ENCODE measurements at regions not wholly inside any gene's neighbourhood (a gene's known extent, or its start where the extent isn't known, plus 50 kb on each side); places are given as distances from the start of the nearest gene placed in this dataset.

DNA sequence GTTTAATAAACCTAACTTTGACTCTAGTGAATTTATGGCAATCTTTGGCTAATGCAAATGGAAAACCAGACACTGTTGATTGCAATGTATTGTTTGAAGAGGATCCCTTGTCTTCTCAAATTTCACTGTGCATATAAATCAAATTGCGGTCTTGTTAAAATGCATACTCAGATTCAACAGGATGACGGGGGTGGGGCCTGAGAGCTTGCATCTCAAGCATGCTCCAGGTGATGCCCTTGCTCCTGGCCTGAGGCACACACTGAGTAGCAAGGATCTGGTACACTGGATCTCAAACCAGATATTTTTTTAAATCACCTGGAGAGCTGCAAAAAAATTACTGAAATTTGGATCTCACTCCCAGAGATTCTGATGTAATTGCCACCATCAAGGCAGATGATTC lies 463.7 kb downstream of the DNAH5 start:
- DNase-seq (ENCODE audit: low spot score), result no peak
- no peaks in the 10 kb centered on the region for H3K9me3 ChIP-seq
- no peaks in the 10 kb centered on the region for H3K27me3 ChIP-seq
- no peaks in the 10 kb centered on the region for H3K4me1 ChIP-seq
- no peak overlapping the region for H3K4me3 ChIP-seq
- TF ChIP-seq, protein P1, sequence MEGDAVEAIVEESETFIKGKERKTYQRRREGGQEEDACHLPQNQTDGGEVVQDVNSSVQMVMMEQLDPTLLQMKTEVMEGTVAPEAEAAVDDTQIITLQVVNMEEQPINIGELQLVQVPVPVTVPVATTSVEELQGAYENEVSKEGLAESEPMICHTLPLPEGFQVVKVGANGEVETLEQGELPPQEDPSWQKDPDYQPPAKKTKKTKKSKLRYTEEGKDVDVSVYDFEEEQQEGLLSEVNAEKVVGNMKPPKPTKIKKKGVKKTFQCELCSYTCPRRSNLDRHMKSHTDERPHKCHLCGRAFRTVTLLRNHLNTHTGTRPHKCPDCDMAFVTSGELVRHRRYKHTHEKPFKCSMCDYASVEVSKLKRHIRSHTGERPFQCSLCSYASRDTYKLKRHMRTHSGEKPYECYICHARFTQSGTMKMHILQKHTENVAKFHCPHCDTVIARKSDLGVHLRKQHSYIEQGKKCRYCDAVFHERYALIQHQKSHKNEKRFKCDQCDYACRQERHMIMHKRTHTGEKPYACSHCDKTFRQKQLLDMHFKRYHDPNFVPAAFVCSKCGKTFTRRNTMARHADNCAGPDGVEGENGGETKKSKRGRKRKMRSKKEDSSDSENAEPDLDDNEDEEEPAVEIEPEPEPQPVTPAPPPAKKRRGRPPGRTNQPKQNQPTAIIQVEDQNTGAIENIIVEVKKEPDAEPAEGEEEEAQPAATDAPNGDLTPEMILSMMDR (IDR thresholded peaks at IDR 0.05), result no peak
- H3K27ac ChIP-seq, result no peak overlapping the region
- H3K36me3 ChIP-seq, result no peaks in the 10 kb centered on the region

DNA sequence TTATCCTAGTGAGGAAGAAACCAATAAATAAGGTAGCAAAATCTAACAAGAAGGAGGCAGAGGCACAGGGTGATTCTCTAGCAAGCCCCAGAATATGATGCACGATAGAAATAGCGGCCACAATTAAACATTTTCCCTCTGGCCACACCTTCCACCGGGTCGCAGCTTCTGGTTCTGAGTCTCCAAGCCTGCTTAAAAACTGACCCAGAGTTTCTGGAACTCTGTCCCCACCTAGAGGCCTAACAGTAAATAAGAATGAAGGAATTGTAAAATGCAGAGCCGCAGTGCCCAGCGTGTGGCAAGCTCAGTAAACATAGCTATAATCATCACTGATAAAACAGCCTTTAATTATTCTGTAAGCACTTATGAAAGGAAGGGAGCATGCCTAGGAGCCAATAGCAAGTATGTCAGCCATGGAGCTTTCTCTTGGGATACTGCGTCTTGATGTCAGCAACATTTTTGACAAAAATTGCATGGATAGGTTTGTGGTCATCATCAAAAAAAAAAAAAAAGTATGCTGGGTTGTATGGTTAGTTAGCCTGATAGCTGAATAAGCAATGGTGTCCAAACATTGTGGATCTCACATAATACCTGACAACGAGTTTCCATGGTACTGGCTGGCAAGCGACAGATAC lies 465.5 kb downstream of the DNAH5 start:
- no peaks in the 10 kb centered on the region for H3K36me3 ChIP-seq
- H3K4me3 ChIP-seq, result no peak overlapping the region
- no peak for DNase-seq (ENCODE audit: low spot score)

DNA sequence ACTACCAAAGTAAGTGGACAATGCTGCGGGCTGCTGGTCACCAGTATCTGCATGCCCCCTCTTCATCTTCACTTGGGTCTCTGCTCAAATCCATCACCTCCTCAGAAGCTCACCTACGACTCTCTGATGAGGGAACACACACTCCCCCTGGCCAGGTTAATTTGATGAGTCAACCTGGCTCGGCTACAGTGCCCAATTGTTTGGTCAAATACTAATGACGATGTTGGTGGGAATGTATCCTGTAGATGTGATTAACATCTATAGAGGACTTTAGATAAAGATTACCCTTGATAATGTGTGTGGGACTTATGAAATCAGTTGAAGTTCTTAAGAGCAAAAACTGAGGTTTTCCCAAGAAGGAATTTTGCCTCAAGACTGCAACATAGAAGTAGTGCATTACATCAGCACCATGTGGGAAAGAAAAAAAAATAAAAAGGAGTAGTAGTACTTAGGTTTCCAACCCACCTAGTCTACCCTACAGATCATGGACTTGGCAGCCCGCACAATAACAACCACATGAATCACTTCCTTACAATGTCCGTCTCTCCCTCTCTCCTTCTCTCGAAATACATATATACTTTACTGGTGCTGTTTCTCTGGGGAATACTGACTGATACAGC lies 467.3 kb downstream of the DNAH5 start:
- Histone ChIP-seq H3K36me3 (no peaks in the 10 kb centered on the region), H3K4me1 (no peaks in the 10 kb centered on the region), H3K4me3 (no peak overlapping the region), H3K27me3 (no peaks in the 10 kb centered on the region), H3K27ac (no peak overlapping the region), H3K9me3 (no peaks in the 10 kb centered on the region)
- TF ChIP-seq, protein P1 (IDR thresholded peaks at IDR 0.05), result no peak
- DNase-seq (ENCODE audit: low spot score), result no peak

More for the DNA sequence above, 465.5 kb downstream of the DNAH5 start:
- no peak overlapping the region for H3K27ac ChIP-seq
- TF ChIP-seq, protein P1 (IDR thresholded peaks at IDR 0.05), result peak in 1 of 2 donors; percentile 51
- no peaks in the 10 kb centered on the region for H3K27me3 ChIP-seq
- H3K9me3 ChIP-seq, result no peaks in the 10 kb centered on the region
- H3K4me1 ChIP-seq, result no peaks in the 10 kb centered on the region

DNA sequence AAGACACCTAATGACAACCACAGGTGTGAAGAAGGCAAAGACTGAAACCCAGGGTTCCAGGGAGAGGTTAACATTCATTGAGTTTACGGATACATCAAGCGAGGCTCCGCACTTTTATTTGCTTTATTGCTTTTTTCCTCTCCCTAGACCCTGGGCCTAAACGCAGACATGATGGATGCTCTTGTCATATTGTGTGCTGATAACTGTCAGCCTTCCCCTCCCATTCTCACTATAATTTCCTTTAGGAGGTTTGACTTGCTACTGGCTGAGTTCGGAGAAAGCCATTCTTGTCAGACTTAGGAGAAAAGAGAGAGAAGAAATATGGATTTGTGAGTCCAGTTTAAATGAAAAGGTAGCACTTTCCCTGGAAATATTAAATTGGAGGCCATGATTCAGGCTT lies 471.6 kb downstream of the DNAH5 start:
- Histone ChIP-seq H3K27ac (no peak overlapping the region), H3K27me3 (no peaks in the 10 kb centered on the region), H3K4me3 (no peak overlapping the region), H3K9me3 (no peaks in the 10 kb centered on the region), H3K4me1 (no peaks in the 10 kb centered on the region), H3K36me3 (no peaks in the 10 kb centered on the region)
- TF ChIP-seq, protein P1 (IDR thresholded peaks at IDR 0.05), result no peak
- no peak for DNase-seq (ENCODE audit: low spot score)

DNA sequence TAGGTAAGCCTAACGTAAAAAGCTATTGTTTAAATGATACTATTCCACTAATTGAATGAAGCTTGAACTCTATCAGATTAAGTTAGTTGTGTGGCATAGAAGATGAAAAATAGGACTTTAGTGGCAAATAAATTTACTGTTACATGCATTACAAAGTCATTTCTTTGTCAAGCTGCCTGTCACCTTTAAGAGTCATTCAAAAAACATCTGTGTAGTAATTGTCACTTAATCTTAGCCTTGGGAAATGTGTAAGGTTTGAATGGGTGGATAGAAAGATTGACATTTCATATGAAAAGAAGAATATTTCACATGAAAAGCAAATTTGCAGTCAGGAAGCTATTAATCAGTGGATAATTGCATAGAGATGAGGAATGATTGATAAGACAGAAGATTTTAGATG lies 473.5 kb downstream of the DNAH5 start:
- Histone ChIP-seq H3K4me3 (no peak overlapping the region), H3K4me1 (no peaks in the 10 kb centered on the region), H3K27me3 (no peaks in the 10 kb centered on the region), H3K9me3 (no peaks in the 10 kb centered on the region), H3K27ac (no peak overlapping the region), H3K36me3 (no peaks in the 10 kb centered on the region)
- no peak for DNase-seq (ENCODE audit: low spot score)
- TF ChIP-seq, protein P1 (IDR thresholded peaks at IDR 0.05), result no peak

DNA sequence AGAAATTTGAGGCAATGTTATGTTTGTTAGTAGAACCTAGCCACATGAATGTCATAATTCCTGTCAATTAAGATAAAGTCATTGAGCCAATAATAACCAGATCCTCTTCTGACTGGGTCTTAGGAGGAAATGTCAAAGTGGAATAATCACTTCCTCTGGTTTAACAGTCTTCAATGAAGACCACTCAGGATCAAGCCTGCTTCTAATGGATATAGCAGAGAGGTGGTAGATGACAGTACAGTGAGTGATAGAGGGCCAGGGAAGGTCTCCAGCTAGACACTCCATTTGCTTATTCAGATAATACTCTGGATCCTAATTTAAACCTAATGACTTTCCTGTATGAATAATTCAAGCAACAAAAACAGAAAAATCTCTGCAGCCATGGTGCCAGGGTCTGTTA lies 474.2 kb downstream of the DNAH5 start:
- H3K4me1 ChIP-seq, result no peaks in the 10 kb centered on the region
- H3K27me3 ChIP-seq, result no peaks in the 10 kb centered on the region
- H3K4me3 ChIP-seq, result no peak overlapping the region
- TF ChIP-seq, protein P1 (IDR thresholded peaks at IDR 0.05), result no peak
- H3K36me3 ChIP-seq, result no peaks in the 10 kb centered on the region
- H3K27ac ChIP-seq, result no peak overlapping the region
- DNase-seq (ENCODE audit: low spot score), result no peak
- H3K9me3 ChIP-seq, result no peaks in the 10 kb centered on the region
